GM23338 (cell line): ENCODE measurements at regions not wholly inside any gene's neighbourhood (a gene's known extent, or its start where the extent isn't known, plus 50 kb on each side); places are given as distances from the start of the nearest gene placed in this dataset.

Source experiments
- ATAC-seq: fragments of 200-7000 bp; cut with Tn5 transposase; 3 replicates; pipeline ENCODE4 v1.9.1; 2020
- DNase-seq: peaks from one replicate; pipeline ENCODE4 v3.0.0-alpha.2; 2015; ENCODE audit warnings: low spot score
- H2AFZ ChIP-seq: fragments of 200-600 bp; sonication (generic); 2 replicates; pipeline ENCODE4 v1.8.0; 2016; ENCODE audit warnings: antibody characterized with exemption, mild to moderate bottlenecking, moderate library complexity
- H3F3A ChIP-seq: fragments of 200-600 bp; sonication (generic); replicated peaks from 2 replicates; pipeline ENCODE4 v1.8.0; 2017; ENCODE audit warnings: antibody characterized with exemption, mixed run types, low read depth
- H3K27ac ChIP-seq: fragments of 200-600 bp; sonication (generic); 2 replicates; pipeline ENCODE4 v1.6.1; 2016; ENCODE audit warnings: low read depth
- H3K27me3 ChIP-seq: fragments of 200-600 bp; sonication (generic); 2 replicates; pipeline ENCODE4 v1.8.0; 2016; ENCODE audit warnings: mild to moderate bottlenecking, mixed run types, moderate library complexity; ENCODE audit not compliant: insufficient read depth
- H3K36me3 ChIP-seq: fragments of 200-600 bp; sonication (generic); 2 replicates; pipeline ENCODE4 v1.8.0; 2016; ENCODE audit warnings: mild to moderate bottlenecking; ENCODE audit not compliant: insufficient read depth
- H3K4me1 ChIP-seq: fragments of 200-600 bp; sonication (generic); 2 replicates; pipeline ENCODE4 v1.8.0; 2016; ENCODE audit warnings: mild to moderate bottlenecking, moderate library complexity; ENCODE audit not compliant: insufficient read depth
- H3K4me2 ChIP-seq: fragments of 200-600 bp; sonication (generic); 2 replicates; pipeline ENCODE4 v1.7.1; 2017; ENCODE audit warnings: mixed run types
- H3K4me3 ChIP-seq: fragments of 200-600 bp; sonication (generic); 2 replicates; pipeline ENCODE4 v1.6.1; 2016; ENCODE audit warnings: mixed run types
- H3K79me2 ChIP-seq: fragments of 200-600 bp; sonication (generic); replicated peaks from 2 replicates; pipeline ENCODE4 v1.8.0; 2017; ENCODE audit warnings: mild to moderate bottlenecking; ENCODE audit not compliant: insufficient read depth
- H3K9me2 ChIP-seq: fragments of 200-600 bp; sonication (generic); 2 replicates; pipeline ENCODE4 v1.8.0; 2017; ENCODE audit not compliant: insufficient read depth
- H4K20me1 ChIP-seq: fragments of 200-600 bp; sonication (generic); replicated peaks from 2 replicates; pipeline ENCODE4 v1.8.0; 2017; ENCODE audit warnings: mild to moderate bottlenecking; ENCODE audit not compliant: insufficient read depth
- H3K27ac Mint-ChIP-seq: 2 replicates; pipeline ENCODE4 v1.8.0; 2020; ENCODE audit warnings: inconsistent platforms, mild to moderate bottlenecking, moderate library complexity, mixed read lengths
- H3K27me3 Mint-ChIP-seq: 3 replicates; pipeline ENCODE4 v1.8.0; 2022; ENCODE audit warnings: low read depth, mild to moderate bottlenecking, moderate library complexity, mixed read lengths, inconsistent platforms; ENCODE audit not compliant: insufficient read depth, poor library complexity
- H3K36me3 Mint-ChIP-seq: 3 replicates; pipeline ENCODE4 v1.8.0; 2021; ENCODE audit warnings: low read depth, mild to moderate bottlenecking, inconsistent platforms, moderate library complexity, mixed read lengths
- H3K4me1 Mint-ChIP-seq: 3 replicates; pipeline ENCODE4 v1.8.0; 2020; ENCODE audit warnings: mild to moderate bottlenecking, inconsistent platforms, mixed read lengths
- H3K4me3 Mint-ChIP-seq: 3 replicates; pipeline ENCODE4 v1.8.0; 2021; ENCODE audit warnings: moderate library complexity, mild to moderate bottlenecking, inconsistent platforms, mixed read lengths
- H3K9me3 Mint-ChIP-seq: 3 replicates; pipeline ENCODE4 v1.8.0; 2020; ENCODE audit warnings: moderate library complexity, mild to moderate bottlenecking, inconsistent platforms, mixed read lengths
- CREB1 ChIP-seq: fragments of 250-450 bp; sonication (Bioruptor Pico); IDR thresholded peaks from 2 replicates; pipeline ENCODE4 v1.5.0; 2020; ENCODE audit warnings: low read depth, mild to moderate bottlenecking, moderate library complexity
- EZH2 ChIP-seq: fragments of 200-600 bp; sonication (generic); IDR thresholded peaks from one replicate; pipeline ENCODE4 v1.8.0; 2017; ENCODE audit warnings: antibody characterized with exemption, mild to moderate bottlenecking, low read depth; ENCODE audit not compliant: unreplicated experiment
- EZH2phosphoT487 ChIP-seq: fragments of 200-600 bp; sonication (generic); IDR thresholded peaks from one replicate; pipeline ENCODE4 v1.8.1; 2018; ENCODE audit warnings: antibody characterized with exemption; ENCODE audit not compliant: unreplicated experiment
- JUNB ChIP-seq: IDR thresholded peaks from one replicate; pipeline ENCODE4 v1.6.1; 2016; ENCODE audit warnings: antibody characterized with exemption; ENCODE audit not compliant: unreplicated experiment
- NANOG ChIP-seq: IDR thresholded peaks from 2 replicates; pipeline ENCODE4 v1.6.1; 2016; ENCODE audit warnings: antibody characterized with exemption, borderline replicate concordance
- STAT1 ChIP-seq: IDR thresholded peaks from one replicate; pipeline ENCODE4 v1.6.1; 2016; ENCODE audit warnings: antibody characterized with exemption; ENCODE audit not compliant: unreplicated experiment
- ZNF114 ChIP-seq: fragments of 250-450 bp; sonication (Bioruptor Pico); IDR thresholded peaks from 2 replicates; pipeline ENCODE4 v1.5.0; 2020; ENCODE audit warnings: mild to moderate bottlenecking, moderate library complexity
- ZNF331 ChIP-seq: fragments of 250-450 bp; sonication (Bioruptor Pico); IDR thresholded peaks from 2 replicates; pipeline ENCODE4 v1.5.0; 2020; ENCODE audit warnings: low read depth, mild to moderate bottlenecking, moderate library complexity
- TF ChIP-seq, protein P1 (sequence below), 2 experiments: fragments of 200-600 bp in 1 of 2; sonication (generic) in 1 of 2; conservative IDR thresholded peaks; 2 replicates each; pipeline versions ENCODE4 v1.5.1 to v1.6.1; 2016 to 2017; ENCODE audit warnings: antibody characterized with exemption in 2 of 2, low read depth in 2 of 2, mild to moderate bottlenecking in 2 of 2, moderate library complexity in 1 of 2
- TF ChIP-seq, protein P2 (sequence below): fragments of 250-450 bp; sonication (Bioruptor Pico); IDR thresholded peaks from 2 replicates; pipeline ENCODE4 v1.5.0; 2020; ENCODE audit warnings: mild to moderate bottlenecking, moderate library complexity
- TF ChIP-seq, protein P3 (sequence below): IDR thresholded peaks from 2 replicates; pipeline ENCODE4 v1.6.1; 2016; ENCODE audit warnings: antibody characterized with exemption
- TF ChIP-seq, protein P4 (sequence below): IDR thresholded peaks from one replicate; pipeline ENCODE4 v1.6.1; 2018; ENCODE audit warnings: antibody characterized with exemption; ENCODE audit not compliant: unreplicated experiment

DNA sequence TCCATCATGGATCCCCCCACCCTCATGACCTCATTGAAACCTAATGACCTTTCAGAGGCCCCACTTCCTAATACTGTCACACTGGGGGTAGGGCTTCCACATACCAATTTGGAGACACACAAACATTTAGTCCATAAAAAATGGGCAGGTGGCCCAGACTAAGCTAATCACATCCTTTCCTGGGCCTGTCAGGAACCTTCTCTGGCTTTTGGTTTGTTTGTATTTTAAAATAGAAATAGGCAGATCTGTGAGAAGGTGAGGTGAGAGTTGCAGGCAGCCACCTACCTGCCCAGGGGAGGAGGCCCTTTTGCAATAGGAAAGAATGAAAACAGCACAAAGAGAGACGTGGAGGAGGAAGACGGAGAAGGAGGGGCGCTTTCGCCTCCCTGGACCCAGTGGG lies 90.2 kb upstream of the BOD1 start (continued):
- TF ChIP-seq STAT1 (no peak), NANOG (no peak), ZNF114 (CRISPR knock-in tag) (no peak), ZNF331 (CRISPR knock-in tag) (no peak)
- TF ChIP-seq, protein P1, sequence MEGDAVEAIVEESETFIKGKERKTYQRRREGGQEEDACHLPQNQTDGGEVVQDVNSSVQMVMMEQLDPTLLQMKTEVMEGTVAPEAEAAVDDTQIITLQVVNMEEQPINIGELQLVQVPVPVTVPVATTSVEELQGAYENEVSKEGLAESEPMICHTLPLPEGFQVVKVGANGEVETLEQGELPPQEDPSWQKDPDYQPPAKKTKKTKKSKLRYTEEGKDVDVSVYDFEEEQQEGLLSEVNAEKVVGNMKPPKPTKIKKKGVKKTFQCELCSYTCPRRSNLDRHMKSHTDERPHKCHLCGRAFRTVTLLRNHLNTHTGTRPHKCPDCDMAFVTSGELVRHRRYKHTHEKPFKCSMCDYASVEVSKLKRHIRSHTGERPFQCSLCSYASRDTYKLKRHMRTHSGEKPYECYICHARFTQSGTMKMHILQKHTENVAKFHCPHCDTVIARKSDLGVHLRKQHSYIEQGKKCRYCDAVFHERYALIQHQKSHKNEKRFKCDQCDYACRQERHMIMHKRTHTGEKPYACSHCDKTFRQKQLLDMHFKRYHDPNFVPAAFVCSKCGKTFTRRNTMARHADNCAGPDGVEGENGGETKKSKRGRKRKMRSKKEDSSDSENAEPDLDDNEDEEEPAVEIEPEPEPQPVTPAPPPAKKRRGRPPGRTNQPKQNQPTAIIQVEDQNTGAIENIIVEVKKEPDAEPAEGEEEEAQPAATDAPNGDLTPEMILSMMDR (conservative IDR thresholded peaks at IDR 0.05; ENCODE audit: low read depth in 2 of 2) = no peak
- TF ChIP-seq, protein P2, sequence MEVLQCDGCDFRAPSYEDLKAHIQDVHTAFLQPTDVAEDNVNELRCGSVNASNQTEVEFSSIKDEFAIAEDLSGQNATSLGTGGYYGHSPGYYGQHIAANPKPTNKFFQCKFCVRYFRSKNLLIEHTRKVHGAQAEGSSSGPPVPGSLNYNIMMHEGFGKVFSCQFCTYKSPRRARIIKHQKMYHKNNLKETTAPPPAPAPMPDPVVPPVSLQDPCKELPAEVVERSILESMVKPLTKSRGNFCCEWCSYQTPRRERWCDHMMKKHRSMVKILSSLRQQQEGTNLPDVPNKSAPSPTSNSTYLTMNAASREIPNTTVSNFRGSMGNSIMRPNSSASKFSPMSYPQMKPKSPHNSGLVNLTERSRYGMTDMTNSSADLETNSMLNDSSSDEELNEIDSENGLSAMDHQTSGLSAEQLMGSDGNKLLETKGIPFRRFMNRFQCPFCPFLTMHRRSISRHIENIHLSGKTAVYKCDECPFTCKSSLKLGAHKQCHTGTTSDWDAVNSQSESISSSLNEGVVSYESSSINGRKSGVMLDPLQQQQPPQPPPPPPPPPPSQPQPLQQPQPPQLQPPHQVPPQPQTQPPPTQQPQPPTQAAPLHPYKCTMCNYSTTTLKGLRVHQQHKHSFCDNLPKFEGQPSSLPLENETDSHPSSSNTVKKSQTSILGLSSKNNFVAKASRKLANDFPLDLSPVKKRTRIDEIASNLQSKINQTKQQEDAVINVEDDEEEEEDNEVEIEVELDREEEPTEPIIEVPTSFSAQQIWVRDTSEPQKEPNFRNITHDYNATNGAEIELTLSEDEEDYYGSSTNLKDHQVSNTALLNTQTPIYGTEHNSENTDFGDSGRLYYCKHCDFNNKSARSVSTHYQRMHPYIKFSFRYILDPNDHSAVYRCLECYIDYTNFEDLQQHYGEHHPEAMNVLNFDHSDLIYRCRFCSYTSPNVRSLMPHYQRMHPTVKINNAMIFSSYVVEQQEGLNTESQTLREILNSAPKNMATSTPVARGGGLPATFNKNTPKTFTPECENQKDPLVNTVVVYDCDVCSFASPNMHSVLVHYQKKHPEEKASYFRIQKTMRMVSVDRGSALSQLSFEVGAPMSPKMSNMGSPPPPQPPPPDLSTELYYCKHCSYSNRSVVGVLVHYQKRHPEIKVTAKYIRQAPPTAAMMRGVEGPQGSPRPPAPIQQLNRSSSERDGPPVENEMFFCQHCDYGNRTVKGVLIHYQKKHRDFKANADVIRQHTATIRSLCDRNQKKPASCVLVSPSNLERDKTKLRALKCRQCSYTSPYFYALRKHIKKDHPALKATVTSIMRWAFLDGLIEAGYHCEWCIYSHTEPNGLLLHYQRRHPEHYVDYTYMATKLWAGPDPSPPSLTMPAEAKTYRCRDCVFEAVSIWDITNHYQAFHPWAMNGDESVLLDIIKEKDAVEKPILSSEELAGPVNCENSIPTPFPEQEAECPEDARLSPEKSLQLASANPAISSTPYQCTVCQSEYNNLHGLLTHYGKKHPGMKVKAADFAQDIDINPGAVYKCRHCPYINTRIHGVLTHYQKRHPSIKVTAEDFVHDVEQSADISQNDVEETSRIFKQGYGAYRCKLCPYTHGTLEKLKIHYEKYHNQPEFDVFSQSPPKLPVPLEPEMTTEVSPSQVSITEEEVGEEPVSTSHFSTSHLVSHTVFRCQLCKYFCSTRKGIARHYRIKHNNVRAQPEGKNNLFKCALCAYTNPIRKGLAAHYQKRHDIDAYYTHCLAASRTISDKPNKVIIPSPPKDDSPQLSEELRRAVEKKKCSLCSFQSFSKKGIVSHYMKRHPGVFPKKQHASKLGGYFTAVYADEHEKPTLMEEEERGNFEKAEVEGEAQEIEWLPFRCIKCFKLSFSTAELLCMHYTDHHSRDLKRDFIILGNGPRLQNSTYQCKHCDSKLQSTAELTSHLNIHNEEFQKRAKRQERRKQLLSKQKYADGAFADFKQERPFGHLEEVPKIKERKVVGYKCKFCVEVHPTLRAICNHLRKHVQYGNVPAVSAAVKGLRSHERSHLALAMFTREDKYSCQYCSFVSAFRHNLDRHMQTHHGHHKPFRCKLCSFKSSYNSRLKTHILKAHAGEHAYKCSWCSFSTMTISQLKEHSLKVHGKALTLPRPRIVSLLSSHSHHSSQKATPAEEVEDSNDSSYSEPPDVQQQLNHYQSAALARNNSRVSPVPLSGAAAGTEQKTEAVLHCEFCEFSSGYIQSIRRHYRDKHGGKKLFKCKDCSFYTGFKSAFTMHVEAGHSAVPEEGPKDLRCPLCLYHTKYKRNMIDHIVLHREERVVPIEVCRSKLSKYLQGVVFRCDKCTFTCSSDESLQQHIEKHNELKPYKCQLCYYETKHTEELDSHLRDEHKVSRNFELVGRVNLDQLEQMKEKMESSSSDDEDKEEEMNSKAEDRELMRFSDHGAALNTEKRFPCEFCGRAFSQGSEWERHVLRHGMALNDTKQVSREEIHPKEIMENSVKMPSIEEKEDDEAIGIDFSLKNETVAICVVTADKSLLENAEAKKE (CRISPR knock-in tag) = no peak

DNA sequence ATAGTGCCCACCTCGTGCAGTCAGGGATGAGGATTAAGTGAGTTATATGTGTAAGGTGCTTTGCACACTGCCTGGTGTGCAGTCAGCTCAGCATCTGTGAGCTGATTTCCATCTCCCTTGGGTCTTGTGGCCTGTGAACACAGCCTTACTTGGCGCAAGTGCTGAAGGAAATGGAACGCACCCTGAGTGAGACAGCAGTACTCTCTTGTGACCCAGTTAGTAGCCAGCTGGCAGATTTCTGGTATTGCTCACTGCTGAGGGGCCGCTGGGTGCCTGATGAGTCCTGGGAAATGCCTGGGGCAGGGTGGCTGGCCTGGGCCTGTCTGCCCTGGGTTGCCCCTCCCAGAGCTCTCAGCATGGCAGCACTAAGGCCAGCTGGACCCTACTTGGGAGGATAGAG lies 90.9 kb upstream of the BOD1 start:
- Mint-ChIP-seq H3K27ac (no peak overlapping the region), H3K27me3 (peaks cover under 1% of the 10 kb centered on the region), H3K4me3 (no peak overlapping the region), H3K4me1 (peaks cover 12% of the 10 kb centered on the region), H3K9me3 (no peaks in the 10 kb centered on the region; the same call in 2 of the 3 replicates), H3K36me3 (no peaks in the 10 kb centered on the region)
- H3K9me2 ChIP-seq = peaks cover 5% of the 10 kb centered on the region; the same call in 1 of the 2 replicates
- no peaks in the 10 kb centered on the region for H3K79me2 ChIP-seq
- H3F3A ChIP-seq = no peaks in the 10 kb centered on the region
- no peaks in the 10 kb centered on the region for H3K36me3 ChIP-seq
- no peaks in the 10 kb centered on the region for H4K20me1 ChIP-seq
- no peaks in the 10 kb centered on the region for H3K4me1 ChIP-seq
- no peak overlapping the region for H3K27ac ChIP-seq
- no peak overlapping the region for H3K4me2 ChIP-seq
- H3K27me3 ChIP-seq = no peaks in the 10 kb centered on the region
- H3K4me3 ChIP-seq = no peak overlapping the region
- ATAC-seq (no peak), DNase-seq (no peak)
- no peak overlapping the region for H2AFZ ChIP-seq
- no peak for TF ChIP-seq CREB1 (CRISPR knock-in tag)
- no peak for TF ChIP-seq EZH2phosphoT487
- TF ChIP-seq, protein P3, sequence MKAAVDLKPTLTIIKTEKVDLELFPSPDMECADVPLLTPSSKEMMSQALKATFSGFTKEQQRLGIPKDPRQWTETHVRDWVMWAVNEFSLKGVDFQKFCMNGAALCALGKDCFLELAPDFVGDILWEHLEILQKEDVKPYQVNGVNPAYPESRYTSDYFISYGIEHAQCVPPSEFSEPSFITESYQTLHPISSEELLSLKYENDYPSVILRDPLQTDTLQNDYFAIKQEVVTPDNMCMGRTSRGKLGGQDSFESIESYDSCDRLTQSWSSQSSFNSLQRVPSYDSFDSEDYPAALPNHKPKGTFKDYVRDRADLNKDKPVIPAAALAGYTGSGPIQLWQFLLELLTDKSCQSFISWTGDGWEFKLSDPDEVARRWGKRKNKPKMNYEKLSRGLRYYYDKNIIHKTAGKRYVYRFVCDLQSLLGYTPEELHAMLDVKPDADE = no peak
- no peak for TF ChIP-seq JUNB
- TF ChIP-seq, protein P4, sequence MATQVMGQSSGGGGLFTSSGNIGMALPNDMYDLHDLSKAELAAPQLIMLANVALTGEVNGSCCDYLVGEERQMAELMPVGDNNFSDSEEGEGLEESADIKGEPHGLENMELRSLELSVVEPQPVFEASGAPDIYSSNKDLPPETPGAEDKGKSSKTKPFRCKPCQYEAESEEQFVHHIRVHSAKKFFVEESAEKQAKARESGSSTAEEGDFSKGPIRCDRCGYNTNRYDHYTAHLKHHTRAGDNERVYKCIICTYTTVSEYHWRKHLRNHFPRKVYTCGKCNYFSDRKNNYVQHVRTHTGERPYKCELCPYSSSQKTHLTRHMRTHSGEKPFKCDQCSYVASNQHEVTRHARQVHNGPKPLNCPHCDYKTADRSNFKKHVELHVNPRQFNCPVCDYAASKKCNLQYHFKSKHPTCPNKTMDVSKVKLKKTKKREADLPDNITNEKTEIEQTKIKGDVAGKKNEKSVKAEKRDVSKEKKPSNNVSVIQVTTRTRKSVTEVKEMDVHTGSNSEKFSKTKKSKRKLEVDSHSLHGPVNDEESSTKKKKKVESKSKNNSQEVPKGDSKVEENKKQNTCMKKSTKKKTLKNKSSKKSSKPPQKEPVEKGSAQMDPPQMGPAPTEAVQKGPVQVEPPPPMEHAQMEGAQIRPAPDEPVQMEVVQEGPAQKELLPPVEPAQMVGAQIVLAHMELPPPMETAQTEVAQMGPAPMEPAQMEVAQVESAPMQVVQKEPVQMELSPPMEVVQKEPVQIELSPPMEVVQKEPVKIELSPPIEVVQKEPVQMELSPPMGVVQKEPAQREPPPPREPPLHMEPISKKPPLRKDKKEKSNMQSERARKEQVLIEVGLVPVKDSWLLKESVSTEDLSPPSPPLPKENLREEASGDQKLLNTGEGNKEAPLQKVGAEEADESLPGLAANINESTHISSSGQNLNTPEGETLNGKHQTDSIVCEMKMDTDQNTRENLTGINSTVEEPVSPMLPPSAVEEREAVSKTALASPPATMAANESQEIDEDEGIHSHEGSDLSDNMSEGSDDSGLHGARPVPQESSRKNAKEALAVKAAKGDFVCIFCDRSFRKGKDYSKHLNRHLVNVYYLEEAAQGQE = no peak
- TF ChIP-seq ZNF114 (CRISPR knock-in tag) = no peak
- no peak for TF ChIP-seq STAT1
- no peak for TF ChIP-seq ZNF331 (CRISPR knock-in tag)
- TF ChIP-seq EZH2 = no peak
